Transverse colon (tissue), 4 donors: ENCODE measurements at regions not wholly inside any gene's neighbourhood (a gene's known extent, or its start where the extent isn't known, plus 50 kb on each side); places are given as distances from the start of the nearest gene placed in this dataset.
A peak's percentile ranks its signal among the peaks of the same experiment; 100 is the strongest.

Experiments used
- DNase-seq: peaks from one replicate; pipeline ENCODE4 v3.0.0-alpha.2; 2019
- H3K27ac ChIP-seq, 4 donors: fragments of 200-600 bp; sonication (generic); 2 replicates each; pipeline ENCODE4 v1.5.1; 2016 to 2018; ENCODE audit warnings: inconsistent platforms in 4 of 4
- H3K27me3 ChIP-seq: fragments of 200-600 bp; sonication (generic); 2 replicates; pipeline ENCODE4 v1.5.1; 2017; ENCODE audit warnings: inconsistent platforms
- H3K36me3 ChIP-seq, 4 donors: fragments of 200-600 bp; sonication (generic); 2 replicates each; pipeline ENCODE4 v1.5.1; 2017 to 2019; ENCODE audit warnings: inconsistent platforms in 4 of 4
- H3K4me1 ChIP-seq, 4 donors: fragments of 200-600 bp; sonication (generic); 2 replicates each; pipeline ENCODE4 v1.5.1; 2017 to 2020; ENCODE audit warnings: inconsistent platforms in 4 of 4
- H3K4me3 ChIP-seq, 4 donors: fragments of 200-600 bp; sonication (generic); 1 replicate in 1 of 4; 2 replicates in 3 of 4; pipeline versions ENCODE4 v1.5.1 to v1.6.1; 2017 to 2019; ENCODE audit warnings: inconsistent platforms in 4 of 4
- H3K9me3 ChIP-seq, 2 donors: fragments of 200-600 bp; sonication (generic); 2 replicates each; pipeline ENCODE4 v1.5.1; 2017 to 2019; ENCODE audit warnings: inconsistent platforms in 2 of 2
- CTCF ChIP-seq, 5 experiments: fragments of 200-600 bp in 3 of 5; fragments of 450-650 bp in 2 of 5; sonication (generic) in 3 of 5; IDR thresholded peaks; 1 replicate in 2 of 5; 2 replicates in 3 of 5; pipeline ENCODE4 v1.5.1; 2016 to 2017; ENCODE audit warnings: antibody characterized with exemption in 5 of 5, inconsistent platforms in 3 of 5, mild to moderate bottlenecking in 2 of 5, moderate library complexity in 1 of 5
- EP300 ChIP-seq: sonication (generic); formaldehyde crosslinking; IDR thresholded peaks from one replicate; pipeline ENCODE4 v1.6.1; 2017; ENCODE audit warnings: antibody characterized with exemption, low read depth
- POLR2A ChIP-seq: fragments of 450-650 bp; IDR thresholded peaks from one replicate; pipeline ENCODE4 v1.6.1; 2016; ENCODE audit warnings: antibody characterized with exemption, mild to moderate bottlenecking, moderate library complexity
- POLR2AphosphoS5 ChIP-seq, 3 donors: sonication (generic); formaldehyde crosslinking; IDR thresholded peaks; one replicate each; pipeline ENCODE4 v1.6.1; 2016; ENCODE audit warnings: antibody characterized with exemption in 3 of 3
- WGBS, 2 donors: methylation state at CpG; one replicate each; pipeline ENCODE4 v1.1.5; 2018; ENCODE audit warnings: low coverage in 1 of 2; 5-methylcytosine and 5-hydroxymethylcytosine counted together
- in situ Hi-C, 4 donors: fragments of 200-750 bp; cut with MboI; loops; one replicate each; pipeline versions ENCODE4 v1.15.0 to v1.15.1; 2017; ENCODE audit warnings: low sequenced_read_pairs in 3 of 4, low pct_ligation_motif_present in 1 of 4, low pct_unique_long_range_greater_than_20kb in 1 of 4
- intact Hi-C: fragments of 100-400 bp; cut with DNase I; formaldehyde crosslinking; loops from one replicate; pipeline ENCODE4 v1.15.1; 2023; ENCODE audit warnings: low total_unique reads

DNA sequence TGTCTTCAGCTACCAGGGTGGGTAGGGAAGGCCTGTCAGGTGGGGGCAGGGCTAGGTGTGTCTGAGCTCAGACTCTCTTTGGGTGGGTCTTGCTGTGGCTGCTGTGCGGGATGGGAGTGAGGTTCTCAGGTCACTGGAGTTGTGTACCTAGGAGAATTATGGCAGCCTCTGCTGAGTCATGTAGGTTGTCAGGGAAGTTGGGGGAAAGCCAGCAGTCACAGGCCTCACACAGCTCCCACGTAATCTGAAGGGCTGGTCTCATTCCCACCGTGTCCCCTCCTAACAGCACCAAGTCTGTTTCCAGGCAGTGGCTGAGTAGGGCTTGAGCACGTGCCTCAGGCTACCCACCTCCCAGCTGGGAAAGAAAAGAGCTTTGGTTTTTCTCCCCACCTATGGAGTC, 67.0 kb downstream of the CHCHD4 start:
- no peaks in the 10 kb centered on the region for H3K4me1 ChIP-seq
- no peak overlapping the region for H3K27ac ChIP-seq
- intact Hi-C loops, result no loop called here
- no peaks in the 10 kb centered on the region for H3K9me3 ChIP-seq
- TF ChIP-seq POLR2AphosphoS5 (IDR thresholded peaks at IDR 0.05), result no peak
- TF ChIP-seq POLR2A, result no peak
- TF ChIP-seq CTCF (IDR thresholded peaks at IDR 0.05), result no peak
- no peak for TF ChIP-seq EP300
- WGBS, 2 donors, result 61% methylated on average over 4 of the region's 4 CpGs; no CpG with 5 or more reads in 1 of the 2 donors
- in situ Hi-C loops, result no loop called here
- peak; percentile 18 for DNase-seq
- H3K4me3 ChIP-seq, result no peak overlapping the region
- no peaks in the 10 kb centered on the region for H3K27me3 ChIP-seq
- H3K36me3 ChIP-seq, result no peaks in the 10 kb centered on the region

- DNase-seq, result no peak
- intact Hi-C loops, result no loop called here
- Histone ChIP-seq H3K4me1 (no peaks in the 10 kb centered on the region), H3K27me3 (peaks cover 12% of the 10 kb centered on the region), H3K27ac (no peak overlapping the region), H3K4me3 (no peak overlapping the region), H3K36me3 (no peaks in the 10 kb centered on the region), H3K9me3 (no peaks in the 10 kb centered on the region)
- TF ChIP-seq EP300 (no peak), POLR2AphosphoS5 (IDR thresholded peaks at IDR 0.05) (no peak), POLR2A (no peak), CTCF (IDR thresholded peaks at IDR 0.05) (no peak)
- in situ Hi-C loops, result no loop called here
Measured at GRCh38 chr3:14047841-14048240, 76.8 kb downstream of the CHCHD4 start.

- H3K4me3 ChIP-seq, result no peak overlapping the region
- H3K27me3 ChIP-seq, result peaks cover 12% of the 10 kb centered on the region
- no peak for DNase-seq
- intact Hi-C loops, result no loop called here
- no peaks in the 10 kb centered on the region for H3K9me3 ChIP-seq
- H3K36me3 ChIP-seq, result no peaks in the 10 kb centered on the region
- no peaks in the 10 kb centered on the region for H3K4me1 ChIP-seq
- in situ Hi-C loops, result no loop called here
- TF ChIP-seq EP300 (no peak), POLR2A (no peak), CTCF (IDR thresholded peaks at IDR 0.05) (no peak), POLR2AphosphoS5 (IDR thresholded peaks at IDR 0.05) (no peak)
- 47 to 54% methylated on average over 3 to 5 of the region's 5 CpGs for WGBS, 2 donors
- no peak overlapping the region for H3K27ac ChIP-seq
Measured at GRCh38 chr3:14047027-14047426, 77.6 kb downstream of the CHCHD4 start.

GRCh38 chr3:14042680-14043079, 82.0 kb downstream of the CHCHD4 start:
- intact Hi-C loops, result no loop called here
- H3K9me3 ChIP-seq, result no peaks in the 10 kb centered on the region
- TF ChIP-seq CTCF (IDR thresholded peaks at IDR 0.05) (no peak), EP300 (no peak), POLR2AphosphoS5 (IDR thresholded peaks at IDR 0.05) (no peak), POLR2A (no peak)
- peaks cover 9% of the 10 kb centered on the region for H3K27me3 ChIP-seq
- 72 to 78% methylated on average over 3 of the region's 3 CpGs for WGBS, 2 donors
- no peak for DNase-seq
- no peaks in the 10 kb centered on the region for H3K36me3 ChIP-seq
- no peaks in the 10 kb centered on the region for H3K4me1 ChIP-seq
- no peak overlapping the region for H3K27ac ChIP-seq
- in situ Hi-C loops, result no loop called here
- no peak overlapping the region for H3K4me3 ChIP-seq
